Activated naive CD8-positive, alpha-beta T cell treated with anti-CD3 and anti-CD28 coated beads, Interleukin-2, amount 10 ng/mL, durations not matched to agents 7 days and 5 days (primary cell): ENCODE measurements at regions not wholly inside any gene's neighbourhood (a gene's known extent, or its start where the extent isn't known, plus 50 kb on each side); places are given as distances from the start of the nearest gene placed in this dataset.

Source experiments
- ATAC-seq: fragments of 150-1000 bp; cut with Tn5 transposase; one replicate; pipeline ENCODE4 v1.10.0; 2021; ENCODE audit warnings: low read depth, moderate library complexity
- POLR2A ChIA-PET: fragments of 350-600 bp; sonication (Branson Sonifier 250); formaldehyde crosslinking; loops from one replicate; lab custom pipeline; 2021; ENCODE audit warnings: antibody characterized with exemption; lab: Charles Lee
- DNase-seq: peaks from one replicate; pipeline ENCODE4 v3.0.0; 2021
- H3K27ac Mint-ChIP-seq: one replicate; pipeline ENCODE4 v1.8.0; 2022; ENCODE audit warnings: mild to moderate bottlenecking, mixed read lengths
- H3K27me3 Mint-ChIP-seq: one replicate; pipeline ENCODE4 v1.8.0; 2022; ENCODE audit warnings: mild to moderate bottlenecking, moderate library complexity, mixed read lengths
- H3K36me3 Mint-ChIP-seq: one replicate; pipeline ENCODE4 v1.8.0; 2021; ENCODE audit warnings: mild to moderate bottlenecking, mixed read lengths
- H3K4me1 Mint-ChIP-seq: one replicate; pipeline ENCODE4 v1.8.0; 2021; ENCODE audit warnings: mixed read lengths
- H3K4me3 Mint-ChIP-seq: one replicate; pipeline ENCODE4 v1.8.0; 2022; ENCODE audit warnings: mild to moderate bottlenecking, moderate library complexity, mixed read lengths
- H3K9me3 Mint-ChIP-seq: one replicate; pipeline ENCODE4 v1.8.0; 2021; ENCODE audit warnings: mixed read lengths

DNA sequence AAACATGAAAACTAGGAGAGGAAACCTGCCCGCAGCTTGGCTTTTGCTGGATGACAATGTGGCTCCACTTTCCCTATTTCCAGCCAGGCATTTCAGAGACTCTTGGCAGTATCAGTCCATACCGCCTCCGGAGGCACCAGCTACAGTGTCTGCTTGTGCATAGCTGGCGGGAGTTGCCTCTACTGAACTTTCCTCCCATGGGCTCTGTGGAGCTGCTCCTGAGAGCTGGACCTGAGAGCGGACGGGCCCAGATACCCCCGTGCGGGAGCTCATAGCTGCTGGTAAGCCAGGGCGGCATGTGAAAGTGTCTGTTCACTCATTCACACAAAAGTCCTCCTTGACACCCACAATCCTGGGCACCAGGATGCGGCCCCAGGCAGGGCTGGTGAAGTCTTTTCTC is 130.3 kb upstream of the PMEPA1 start:
- Mint-ChIP-seq H3K27ac (no peak overlapping the region), H3K36me3 (no peaks in the 10 kb centered on the region), H3K4me3 (no peak overlapping the region), H3K4me1 (no peaks in the 10 kb centered on the region), H3K9me3 (no peaks in the 10 kb centered on the region), H3K27me3 (no peaks in the 10 kb centered on the region)
- DNase-seq = no peak
- no peak for ATAC-seq
- POLR2A ChIA-PET = no interaction called here

DNA sequence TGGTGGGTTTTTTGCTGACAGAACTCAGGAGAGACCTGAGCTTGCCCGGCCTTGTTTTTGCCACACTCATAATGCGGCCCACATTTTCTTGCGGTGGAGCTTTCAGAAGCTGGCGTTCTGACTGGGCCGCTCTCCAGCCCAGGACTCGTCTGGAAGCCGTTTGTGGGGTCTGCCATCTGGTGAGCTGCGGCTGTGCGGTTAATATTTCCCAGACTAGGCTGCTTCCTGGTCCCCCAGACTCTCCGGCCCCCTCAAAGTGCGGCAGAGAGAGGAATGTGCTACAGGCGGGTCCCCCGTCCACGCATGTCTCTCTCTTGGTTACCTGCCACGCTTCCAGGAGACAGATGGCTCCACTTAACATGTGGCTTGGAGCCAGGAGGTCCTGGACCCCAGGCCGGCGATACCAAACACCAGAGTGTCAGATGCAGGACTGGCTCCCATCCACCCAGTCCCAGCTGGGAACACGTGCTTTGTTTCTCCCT is 128.9 kb upstream of the PMEPA1 start:
- no peaks in the 10 kb centered on the region for H3K9me3 Mint-ChIP-seq
- POLR2A ChIA-PET = no interaction called here
- no peaks in the 10 kb centered on the region for H3K4me1 Mint-ChIP-seq

DNA sequence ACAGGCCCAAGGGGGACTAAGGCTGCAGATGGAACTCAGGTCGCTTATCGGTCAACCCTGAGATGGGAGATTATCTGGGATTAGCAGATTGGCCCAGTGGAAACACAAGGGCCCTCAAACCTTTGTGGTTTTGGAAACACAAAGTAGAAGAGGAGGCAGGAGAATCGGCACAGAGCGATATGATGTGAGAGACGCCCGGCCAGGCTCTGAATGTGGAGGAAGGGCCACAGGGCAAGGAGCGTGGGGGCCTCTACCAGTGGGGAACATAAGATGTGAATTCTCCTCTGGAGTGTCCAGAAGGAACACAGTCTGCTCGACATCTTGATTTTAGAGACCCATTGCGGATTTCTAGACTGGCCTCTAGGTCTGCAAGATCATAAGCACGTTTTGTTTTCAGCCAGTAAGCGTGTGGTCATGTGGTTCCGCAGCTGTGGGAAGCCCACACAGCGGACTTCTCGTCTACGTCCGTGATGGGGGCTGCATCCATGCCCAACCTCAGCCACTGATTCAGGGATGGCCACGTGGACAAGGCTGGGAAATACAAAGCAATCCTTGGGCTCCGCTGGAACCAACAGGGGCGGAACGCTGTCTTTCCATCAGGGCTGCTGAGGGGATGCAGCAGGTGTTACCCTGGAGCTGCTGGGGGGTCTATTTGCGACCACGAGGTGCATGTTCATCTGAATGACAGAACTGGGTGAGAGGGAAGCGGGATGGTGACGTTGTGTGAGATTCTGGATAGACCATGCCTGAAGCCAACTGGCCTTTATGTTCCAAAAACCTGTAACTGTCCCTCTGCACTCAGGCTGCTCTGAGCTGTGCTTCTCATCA is 127.6 kb upstream of the PMEPA1 start:
- H3K9me3 Mint-ChIP-seq = no peaks in the 10 kb centered on the region

More for the DNA sequence above, 128.9 kb upstream of the PMEPA1 start:
- Mint-ChIP-seq H3K27ac (no peak overlapping the region), H3K27me3 (no peaks in the 10 kb centered on the region), H3K4me3 (no peak overlapping the region), H3K36me3 (no peaks in the 10 kb centered on the region)
- DNase-seq (no peak), ATAC-seq (no peak)

DNA sequence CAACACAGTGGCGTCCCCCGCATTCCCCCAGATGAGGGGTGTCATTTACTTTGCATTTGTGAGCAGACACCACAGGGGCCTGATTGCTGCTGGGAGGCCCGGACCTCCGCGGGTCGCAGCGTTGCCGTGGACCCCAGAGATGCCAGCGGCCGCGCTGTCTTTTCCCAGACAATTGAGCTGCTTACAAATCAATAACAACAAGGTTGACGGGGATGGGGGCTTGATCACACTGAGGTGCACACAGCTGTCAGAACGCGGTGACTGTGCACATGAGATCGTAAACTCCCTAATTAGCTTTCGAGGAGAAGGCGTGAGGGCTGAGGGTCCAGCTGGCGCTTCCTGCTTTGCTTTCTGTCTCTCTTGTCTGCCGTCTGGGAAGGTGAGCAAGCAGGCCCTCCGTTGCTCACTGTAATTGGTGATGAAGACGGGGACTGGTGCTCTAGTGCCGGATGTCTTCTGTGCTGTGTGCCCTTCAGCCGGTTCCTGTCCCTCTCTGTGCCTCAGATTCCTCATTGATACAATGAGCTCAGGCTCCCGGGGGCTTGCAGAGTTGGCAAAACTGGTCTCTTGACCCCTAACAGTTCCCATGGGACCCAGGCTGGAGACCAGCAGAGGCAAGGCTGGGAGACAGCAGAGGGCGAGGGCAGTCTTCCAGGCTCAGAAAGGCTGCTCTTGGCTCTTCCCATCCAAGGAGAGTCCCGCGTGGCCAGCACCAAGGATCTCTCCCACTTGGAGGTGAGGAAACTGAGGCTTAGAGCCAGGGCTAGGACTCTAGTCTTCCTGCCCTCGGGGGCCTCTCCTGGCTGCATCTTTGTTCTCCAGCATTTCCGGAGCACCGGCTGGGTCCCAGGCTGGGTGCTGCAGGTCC is 126.0 kb upstream of the PMEPA1 start:
- Mint-ChIP-seq H3K9me3 (no peaks in the 10 kb centered on the region), H3K27me3 (no peaks in the 10 kb centered on the region), H3K4me1 (no peaks in the 10 kb centered on the region), H3K27ac (no peak overlapping the region), H3K36me3 (no peaks in the 10 kb centered on the region), H3K4me3 (no peak overlapping the region)
- no peak for DNase-seq
- no peak for ATAC-seq
- POLR2A ChIA-PET = no interaction called here

More for the DNA sequence above, 127.6 kb upstream of the PMEPA1 start:
- H3K4me1 Mint-ChIP-seq = no peaks in the 10 kb centered on the region
- H3K36me3 Mint-ChIP-seq = no peaks in the 10 kb centered on the region
- no peak overlapping the region for H3K4me3 Mint-ChIP-seq
- ATAC-seq (no peak), DNase-seq (no peak)
- no peak overlapping the region for H3K27ac Mint-ChIP-seq
- H3K27me3 Mint-ChIP-seq = no peaks in the 10 kb centered on the region
- POLR2A ChIA-PET = no interaction called here

DNA sequence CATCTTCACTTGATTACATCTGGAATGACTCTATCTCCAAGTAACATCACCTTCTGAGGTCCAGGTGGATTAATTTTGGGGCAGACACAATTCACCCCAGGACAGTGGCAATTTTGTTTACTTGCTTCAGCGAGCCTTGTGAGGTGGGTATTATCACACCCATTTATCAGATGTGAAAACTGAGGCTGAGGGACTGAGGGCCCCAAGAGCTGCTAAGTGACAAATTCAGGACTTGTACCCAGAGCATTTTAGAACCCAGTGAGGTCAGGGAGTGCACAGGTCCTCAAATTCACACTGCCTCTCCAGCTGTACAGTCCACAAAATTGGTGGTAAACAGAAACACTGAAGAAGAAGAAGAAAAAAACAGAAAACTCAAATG is 125.2 kb upstream of the PMEPA1 start:
- no peak for DNase-seq
- no peak overlapping the region for H3K4me3 Mint-ChIP-seq
- no peaks in the 10 kb centered on the region for H3K4me1 Mint-ChIP-seq
- H3K27me3 Mint-ChIP-seq = no peaks in the 10 kb centered on the region
- POLR2A ChIA-PET = no interaction called here
- no peak for ATAC-seq
- no peak overlapping the region for H3K27ac Mint-ChIP-seq
- no peaks in the 10 kb centered on the region for H3K9me3 Mint-ChIP-seq
- no peaks in the 10 kb centered on the region for H3K36me3 Mint-ChIP-seq

DNA sequence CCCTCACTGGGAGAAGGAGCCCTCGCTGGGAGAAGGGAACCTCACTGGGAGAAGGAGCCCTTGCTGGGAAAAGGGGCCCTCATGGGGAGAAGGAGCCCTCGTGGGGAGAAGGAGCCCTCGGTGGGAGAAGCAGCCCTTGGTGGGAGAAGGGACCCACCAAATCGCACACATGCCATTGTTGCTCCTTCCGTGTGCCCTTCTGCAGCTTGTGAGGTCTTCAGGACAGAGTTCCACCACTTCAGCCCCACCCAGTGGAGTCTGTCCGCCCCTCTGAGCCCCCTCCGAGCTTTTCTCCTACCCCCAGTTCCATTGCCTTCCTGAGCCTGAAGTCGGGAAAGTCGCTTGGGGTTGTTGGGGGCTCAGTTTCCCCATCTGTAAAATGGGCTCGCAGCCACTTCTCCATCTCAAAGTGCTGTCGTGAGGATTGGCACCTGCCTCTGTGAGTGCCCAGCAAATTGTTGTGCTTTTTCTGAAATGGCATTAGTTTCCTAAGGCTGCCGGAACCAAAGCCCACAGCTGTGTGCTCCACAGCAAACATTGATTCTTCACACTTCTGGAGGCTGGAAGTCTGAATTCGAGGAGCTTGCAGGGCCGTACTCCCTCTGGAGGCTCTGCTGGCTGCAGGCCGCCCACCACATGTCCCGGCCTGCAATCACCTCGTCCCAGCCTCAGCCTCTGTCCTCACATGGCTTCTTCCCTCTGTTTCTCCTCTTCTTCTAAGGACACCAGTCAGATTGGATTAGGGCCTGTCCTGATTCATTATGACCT is 124.7 kb upstream of the PMEPA1 start:
- POLR2A ChIA-PET = no interaction called here
- H3K4me1 Mint-ChIP-seq = no peaks in the 10 kb centered on the region
- no peaks in the 10 kb centered on the region for H3K36me3 Mint-ChIP-seq
- ATAC-seq (no peak), DNase-seq (no peak)
- H3K4me3 Mint-ChIP-seq = no peak overlapping the region
- no peaks in the 10 kb centered on the region for H3K9me3 Mint-ChIP-seq
- no peak overlapping the region for H3K27ac Mint-ChIP-seq
- no peaks in the 10 kb centered on the region for H3K27me3 Mint-ChIP-seq

DNA sequence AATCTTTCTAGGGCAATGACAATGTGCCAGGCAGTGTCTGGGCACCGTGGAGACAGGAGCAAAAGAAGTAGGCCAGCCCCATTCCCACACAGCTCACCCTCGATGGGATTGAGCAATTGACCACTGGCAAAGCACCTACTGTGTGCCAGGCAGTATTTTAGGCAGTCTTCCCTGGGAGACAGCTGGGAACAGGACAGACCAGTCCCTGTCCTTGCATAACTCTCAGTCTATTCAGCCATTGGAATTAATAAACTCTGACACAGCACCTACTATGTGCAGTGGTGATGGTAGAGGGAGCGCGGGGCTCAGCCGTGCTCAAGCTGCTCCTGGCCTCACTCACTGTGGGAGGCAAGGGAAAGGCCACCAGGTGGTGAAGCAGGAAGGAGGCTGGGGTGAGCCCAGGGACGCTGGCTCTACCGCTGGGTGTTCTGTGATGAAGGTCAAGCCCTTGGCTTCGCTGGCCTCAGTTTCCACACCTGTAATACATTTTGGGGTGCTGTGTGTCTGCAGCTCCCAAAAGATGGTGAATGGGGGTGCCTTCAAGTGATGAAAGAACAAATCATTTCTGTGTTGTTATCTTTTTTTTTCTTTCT is 122.3 kb upstream of the PMEPA1 start:
- no peak for DNase-seq
- no peaks in the 10 kb centered on the region for H3K36me3 Mint-ChIP-seq
- ATAC-seq = no peak
- no peaks in the 10 kb centered on the region for H3K9me3 Mint-ChIP-seq
- no peaks in the 10 kb centered on the region for H3K4me1 Mint-ChIP-seq
- POLR2A ChIA-PET = no interaction called here
- H3K27ac Mint-ChIP-seq = no peak overlapping the region
- no peaks in the 10 kb centered on the region for H3K27me3 Mint-ChIP-seq
- no peak overlapping the region for H3K4me3 Mint-ChIP-seq

DNA sequence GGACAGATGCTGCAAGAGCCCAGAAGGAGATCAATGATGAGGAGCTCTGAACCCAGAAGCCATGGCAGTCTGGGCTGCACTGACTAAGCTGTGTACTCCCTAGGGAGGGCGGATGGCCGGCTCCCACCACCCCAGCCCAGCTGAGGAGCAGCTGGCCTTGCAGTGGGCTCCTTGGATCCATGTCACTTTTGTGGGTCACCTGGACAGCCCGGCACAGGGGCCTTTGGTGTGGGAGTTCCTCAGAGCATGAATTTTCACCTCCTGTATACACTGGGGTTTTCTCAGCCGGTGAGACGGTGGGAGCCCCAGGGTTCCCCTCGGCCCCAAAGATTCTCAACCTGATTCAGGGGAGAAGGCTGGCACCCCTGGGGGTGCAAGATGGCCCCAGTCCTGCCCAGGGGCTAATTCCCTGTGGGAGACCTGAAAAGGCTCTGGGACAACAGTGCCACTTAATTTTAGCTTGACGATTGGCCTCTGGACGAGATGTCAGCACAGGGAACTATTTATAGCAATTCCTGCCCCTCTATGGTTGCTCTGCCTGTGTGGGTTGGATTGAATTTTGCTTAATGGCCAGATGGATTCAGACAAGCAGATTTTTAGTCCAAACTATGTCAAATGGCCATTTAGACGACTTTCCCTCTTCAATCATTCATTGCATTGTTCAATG is 121.6 kb upstream of the PMEPA1 start:
- H3K4me1 Mint-ChIP-seq = no peaks in the 10 kb centered on the region
- H3K9me3 Mint-ChIP-seq = no peaks in the 10 kb centered on the region
- H3K27ac Mint-ChIP-seq = no peak overlapping the region
- no peak for ATAC-seq
- H3K36me3 Mint-ChIP-seq = no peaks in the 10 kb centered on the region
- DNase-seq = no peak
- POLR2A ChIA-PET = no interaction called here
- no peaks in the 10 kb centered on the region for H3K27me3 Mint-ChIP-seq
- H3K4me3 Mint-ChIP-seq = no peak overlapping the region

DNA sequence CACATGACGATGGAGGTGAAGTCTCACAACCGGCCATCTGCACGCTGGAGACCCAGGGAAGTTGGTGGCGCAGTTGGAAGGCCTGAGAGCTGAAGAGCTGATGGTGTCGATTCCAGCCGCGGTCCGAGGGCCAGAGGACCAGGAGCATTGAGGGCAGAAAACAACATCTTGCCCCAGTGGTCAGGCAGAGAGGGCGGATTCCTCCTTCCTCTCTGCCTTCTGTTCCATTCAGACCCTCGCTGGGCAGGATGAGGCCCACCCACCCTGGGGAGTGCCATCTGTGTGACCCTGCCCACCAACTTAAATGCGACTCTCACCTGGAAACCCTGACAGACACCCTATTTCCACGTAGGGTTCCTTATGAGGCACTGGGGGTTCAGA is 120.7 kb upstream of the PMEPA1 start:
- no peaks in the 10 kb centered on the region for H3K27me3 Mint-ChIP-seq
- DNase-seq (no peak), ATAC-seq (no peak)
- no peaks in the 10 kb centered on the region for H3K4me1 Mint-ChIP-seq
- H3K9me3 Mint-ChIP-seq = no peaks in the 10 kb centered on the region
- H3K27ac Mint-ChIP-seq = no peak overlapping the region
- H3K36me3 Mint-ChIP-seq = no peaks in the 10 kb centered on the region
- no peak overlapping the region for H3K4me3 Mint-ChIP-seq
- POLR2A ChIA-PET = no interaction called here

DNA sequence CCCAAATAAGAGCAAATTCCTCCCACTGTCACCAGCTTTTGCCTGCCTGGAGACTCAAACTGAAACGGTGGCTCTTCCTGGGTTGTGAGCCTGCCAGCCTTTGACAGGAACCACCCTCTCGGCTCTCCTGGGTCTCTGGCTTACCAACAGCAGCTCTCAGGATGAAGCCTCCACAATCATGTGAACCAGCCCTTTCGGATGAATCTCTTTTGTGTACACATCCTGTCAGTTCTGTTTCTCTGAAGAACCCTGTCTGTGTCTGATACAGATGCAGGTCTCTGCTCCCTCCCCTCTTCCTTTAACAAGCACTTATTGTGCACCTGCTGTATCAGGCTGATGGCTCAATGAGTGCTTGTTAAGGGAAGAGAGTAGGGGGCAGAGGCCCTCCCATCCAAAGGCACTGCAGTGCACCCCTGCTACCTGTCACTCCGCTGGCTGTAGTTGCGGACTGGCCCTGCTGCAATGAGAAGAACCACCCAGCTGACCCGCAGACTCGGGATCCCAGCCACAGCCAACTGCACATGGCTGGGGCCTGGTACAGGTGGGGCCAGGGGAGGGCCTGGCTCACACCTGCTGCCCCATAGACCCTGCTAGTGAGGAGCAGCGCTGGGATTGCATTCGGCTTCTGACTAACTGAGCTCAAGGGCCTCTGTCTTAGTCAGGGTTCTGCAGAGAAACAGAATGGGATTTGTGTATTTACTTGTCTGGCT is 120.1 kb upstream of the PMEPA1 start:
- no peaks in the 10 kb centered on the region for H3K27me3 Mint-ChIP-seq
- no peaks in the 10 kb centered on the region for H3K36me3 Mint-ChIP-seq
- ATAC-seq (no peak), DNase-seq (no peak)
- H3K27ac Mint-ChIP-seq = no peak overlapping the region
- H3K4me3 Mint-ChIP-seq = no peak overlapping the region
- no peaks in the 10 kb centered on the region for H3K4me1 Mint-ChIP-seq
- POLR2A ChIA-PET = no interaction called here
- no peaks in the 10 kb centered on the region for H3K9me3 Mint-ChIP-seq

DNA sequence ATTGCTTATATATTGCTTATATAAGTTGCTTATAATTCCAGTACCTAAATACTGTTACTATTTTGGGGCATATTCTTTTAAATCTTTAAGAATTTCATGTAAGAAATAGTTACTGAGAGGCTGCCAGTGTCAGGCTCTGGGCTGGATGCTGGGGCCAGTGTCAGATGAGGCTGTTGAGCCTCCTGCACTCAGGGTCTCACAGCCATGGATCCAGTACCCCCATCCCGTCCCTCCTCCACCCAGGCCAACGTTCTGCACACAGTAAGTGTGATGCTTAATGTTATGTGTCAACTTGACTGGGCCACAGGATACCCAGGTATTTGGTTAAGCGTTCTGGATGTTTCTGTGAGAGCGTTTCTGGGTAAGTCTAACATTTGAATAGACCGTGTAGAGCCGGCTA is 119.5 kb upstream of the PMEPA1 start:
- Mint-ChIP-seq H3K27me3 (no peaks in the 10 kb centered on the region), H3K36me3 (no peaks in the 10 kb centered on the region), H3K4me1 (no peaks in the 10 kb centered on the region), H3K9me3 (no peaks in the 10 kb centered on the region), H3K27ac (no peak overlapping the region), H3K4me3 (no peak overlapping the region)
- DNase-seq = no peak
- POLR2A ChIA-PET = no interaction called here
- no peak for ATAC-seq

DNA sequence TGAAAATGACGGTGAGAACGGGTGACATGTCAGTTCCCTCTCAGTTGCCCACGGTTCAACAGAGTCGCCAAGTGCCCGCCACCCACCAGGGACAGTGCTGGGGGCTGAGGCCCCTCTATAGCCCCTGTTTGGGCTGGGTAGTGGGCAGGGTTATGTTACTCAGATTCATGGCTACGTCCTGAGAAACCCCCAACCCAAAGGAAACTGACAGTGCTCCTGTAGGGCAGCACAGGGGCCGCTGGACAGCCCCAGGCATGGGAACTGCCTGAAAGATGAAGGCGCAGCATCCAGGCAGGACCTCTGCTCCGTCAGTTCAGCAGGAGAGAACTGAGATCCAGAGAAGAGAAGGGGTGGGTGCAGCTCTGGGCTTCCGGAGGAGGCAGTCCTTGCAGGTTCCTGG is 118.9 kb upstream of the PMEPA1 start:
- Mint-ChIP-seq H3K36me3 (no peaks in the 10 kb centered on the region), H3K4me1 (no peaks in the 10 kb centered on the region), H3K27ac (no peak overlapping the region), H3K4me3 (no peak overlapping the region), H3K9me3 (no peaks in the 10 kb centered on the region), H3K27me3 (no peaks in the 10 kb centered on the region)
- ATAC-seq (no peak), DNase-seq (no peak)
- POLR2A ChIA-PET = no interaction called here
